EL (cell line): ENCODE measurements at regions not wholly inside any gene's neighbourhood (a gene's known extent, or its start where the extent isn't known, plus 50 kb on each side); places are given as distances from the start of the nearest gene placed in this dataset.

Experiments
- DNase-seq: peaks from one replicate; pipeline ENCODE4 v3.0.0-alpha.2; 2016

DNA sequence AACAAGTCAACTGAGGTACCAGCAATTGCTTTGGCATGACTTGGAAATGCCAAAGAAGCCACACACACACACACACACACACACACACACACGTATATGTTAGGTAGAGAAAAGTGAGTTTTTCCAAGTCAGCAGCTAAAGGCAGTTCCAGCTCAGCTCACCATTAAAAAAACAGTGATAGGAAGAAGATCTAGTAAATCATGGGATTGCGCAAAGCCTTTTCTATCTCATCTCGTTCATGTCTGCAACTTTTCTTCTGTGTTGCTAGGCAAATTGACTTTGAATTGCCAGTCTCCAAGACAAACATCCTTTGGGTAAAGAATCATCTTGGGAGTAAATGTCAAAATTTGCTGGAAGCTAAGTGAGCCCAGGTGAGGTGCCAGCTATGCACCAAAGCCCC is 500.1 kb downstream of the ENC1 start:
- peak; percentile 6 for DNase-seq

DNA sequence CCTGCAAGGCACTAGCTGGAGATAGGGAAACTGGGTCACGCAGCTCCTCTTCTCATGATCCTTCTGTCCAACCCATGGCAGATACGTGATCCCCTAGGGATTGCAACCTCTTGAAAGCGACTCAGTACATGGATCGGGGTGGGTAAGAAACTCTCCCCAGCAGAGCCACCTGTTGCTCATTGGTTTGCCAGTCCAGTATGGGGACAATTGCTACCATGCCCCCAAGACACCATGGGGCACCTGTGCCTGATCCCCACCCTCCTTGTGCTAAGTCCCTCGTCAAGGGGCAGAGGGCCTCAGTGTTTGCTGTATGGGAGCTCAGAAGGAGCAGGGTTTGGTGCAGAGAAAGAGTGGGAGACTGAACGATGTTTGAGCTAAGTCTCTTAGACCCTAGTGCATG is 500.9 kb downstream of the ENC1 start:
- DNase-seq: no peak

DNA sequence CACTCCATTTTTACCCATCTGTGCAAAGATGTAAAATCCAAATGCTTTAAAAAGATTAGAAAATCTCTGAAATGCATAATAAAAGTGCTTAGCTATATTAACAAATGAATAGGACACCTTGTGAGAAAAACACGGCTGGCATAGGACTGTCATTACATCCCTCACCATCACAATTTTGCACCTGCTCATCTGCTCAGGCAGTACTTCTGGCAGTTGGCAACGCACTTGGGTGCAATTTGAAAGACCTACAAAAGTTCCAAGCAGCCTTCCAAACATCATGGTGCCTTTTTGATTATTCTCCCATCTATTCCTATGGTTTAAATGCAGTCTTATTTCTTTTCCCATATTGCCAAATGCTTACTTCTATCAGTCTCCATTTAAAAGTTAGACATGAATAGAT is 501.8 kb downstream of the ENC1 start:
- DNase-seq: no peak

- DNase-seq: no peak
These were observed 504.2 kb downstream of the ENC1 start for GRCh38 chr5:74136276-74136825.

DNA sequence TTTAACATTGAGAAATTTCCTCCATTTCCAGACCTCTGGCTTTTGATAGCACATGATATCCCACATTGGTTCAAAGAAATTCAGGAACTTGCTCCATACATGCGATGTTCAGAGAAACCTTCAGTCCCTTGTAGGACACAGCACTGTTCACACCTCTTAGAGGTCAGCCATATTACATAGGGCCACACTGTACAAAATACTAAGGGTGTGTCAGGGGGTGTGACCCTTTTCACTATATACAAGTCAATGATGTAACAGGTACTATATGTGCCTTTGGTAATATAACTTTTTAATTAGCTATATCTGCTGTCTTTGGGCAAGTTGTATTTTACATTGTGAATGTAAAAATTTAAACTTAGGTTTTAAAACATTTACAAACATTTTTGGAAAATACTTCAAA is 505.5 kb downstream of the ENC1 start:
- DNase-seq: no peak

DNA sequence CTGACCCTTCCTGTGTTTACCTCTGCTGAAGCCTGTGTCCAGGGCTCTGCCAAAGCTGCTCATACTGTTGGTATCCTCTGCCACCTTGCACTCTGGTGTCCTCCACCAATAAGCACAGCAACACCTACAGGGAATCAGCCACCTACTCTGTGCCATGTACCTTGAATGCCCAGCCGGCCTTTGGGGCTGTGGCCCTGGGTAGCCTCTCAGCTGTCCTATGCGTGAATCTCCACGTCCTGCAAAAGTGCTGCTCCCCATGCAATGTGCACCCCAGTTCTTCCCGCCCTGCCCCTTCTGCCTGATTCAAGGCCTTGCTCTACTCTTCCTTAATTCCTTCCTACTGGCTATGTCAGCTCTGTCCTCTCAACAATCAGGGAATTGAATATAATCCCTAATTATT is 506.5 kb downstream of the ARHGEF28 start:
- no peak for DNase-seq

DNA sequence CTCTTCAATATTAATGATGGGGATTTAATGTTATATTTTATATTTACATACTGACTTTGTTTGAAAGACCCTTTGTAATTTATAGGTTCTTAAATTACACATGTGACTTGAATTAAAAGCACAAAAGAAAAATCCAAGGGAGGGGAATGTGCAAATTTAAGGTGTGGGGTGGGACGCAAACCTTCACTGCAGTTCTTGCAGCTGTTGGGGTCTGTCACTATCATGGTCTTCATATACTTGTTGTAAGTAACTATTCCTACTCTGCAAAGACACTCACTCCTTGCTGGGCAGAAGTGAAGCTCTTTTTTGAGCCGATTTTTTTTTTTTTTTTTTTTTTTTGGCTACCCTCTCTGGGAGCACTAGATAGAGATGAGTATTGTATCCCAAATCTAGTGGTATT is 505.3 kb downstream of the ARHGEF28 start:
- no peak for DNase-seq

DNA sequence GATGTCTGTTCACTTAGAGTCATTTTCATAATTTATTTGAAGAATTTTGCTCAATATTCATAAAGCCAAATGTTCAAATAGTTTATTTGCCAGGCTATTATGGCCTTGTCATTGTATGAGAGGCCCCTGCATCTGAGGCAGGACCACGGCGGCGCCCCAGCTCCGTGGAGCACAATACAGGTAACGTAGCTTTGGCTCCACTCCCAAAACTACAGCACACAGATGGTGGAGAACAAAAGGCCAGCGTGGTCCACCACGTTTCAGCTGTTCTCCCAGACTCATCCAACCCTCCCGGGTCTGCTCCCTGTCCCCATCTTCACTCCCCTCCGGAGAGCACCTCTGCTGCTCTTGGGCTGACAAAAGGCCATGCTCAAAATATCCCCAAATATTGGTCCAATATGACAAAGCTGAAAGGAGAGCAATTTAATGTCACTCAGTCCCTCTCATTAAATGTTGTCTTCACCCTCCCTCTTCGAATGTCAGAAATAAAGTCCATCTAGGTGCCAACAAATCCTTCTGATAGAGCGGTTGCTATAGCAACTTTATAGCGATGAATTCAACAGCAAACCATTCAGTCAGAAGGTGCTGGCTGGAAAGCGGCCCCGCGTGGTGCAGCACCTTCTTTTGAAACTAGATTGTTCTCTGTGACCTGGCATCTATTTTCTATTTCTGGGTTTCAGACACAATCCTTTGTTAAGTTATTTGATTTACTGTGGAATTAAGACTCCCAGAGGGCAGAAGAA is 504.3 kb downstream of the ARHGEF28 start:
- no peak for DNase-seq

- peak; percentile 27 for DNase-seq
These were observed 501.7 kb downstream of the ARHGEF28 start for GRCh38 chr5:74127381-74128320.

GRCh38 chr5:74126294-74126693 is 500.3 kb downstream of the ARHGEF28 start:
- DNase-seq: no peak

- DNase-seq: no peak
These were observed 498.8 kb downstream of the ARHGEF28 start for GRCh38 chr5:74124826-74125225.

- DNase-seq: no peak
These were observed 497.9 kb downstream of the ARHGEF28 start for GRCh38 chr5:74123929-74124328.

- no peak for DNase-seq
These were observed 497.1 kb downstream of the ARHGEF28 start for GRCh38 chr5:74122979-74123590.

- no peak for DNase-seq
These were observed 496.2 kb downstream of the ARHGEF28 start for GRCh38 chr5:74122175-74122574.

DNA sequence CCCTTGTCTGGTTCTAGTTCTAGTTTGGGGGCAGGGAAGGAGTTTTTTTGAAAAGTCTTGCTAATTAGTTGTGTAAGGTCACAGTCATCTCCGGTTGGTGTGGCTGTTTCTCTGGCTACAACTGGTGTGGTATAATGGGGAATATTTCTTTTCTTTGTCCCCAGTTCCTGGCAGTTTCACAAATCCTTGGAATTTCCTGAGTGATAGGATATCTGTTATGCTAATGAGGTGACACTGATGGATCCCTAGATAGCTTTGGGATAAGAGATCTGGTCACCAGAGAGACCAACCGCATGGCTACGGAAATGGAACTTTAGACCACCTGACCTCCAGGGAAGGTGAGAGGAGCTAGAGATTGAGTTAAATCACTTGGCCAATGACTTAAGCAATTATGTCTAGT is 494.6 kb downstream of the ARHGEF28 start:
- no peak for DNase-seq

- DNase-seq: no peak
These were observed 492.1 kb downstream of the ARHGEF28 start for GRCh38 chr5:74118071-74118470.

- DNase-seq: no peak
These were observed 491.0 kb downstream of the ARHGEF28 start for GRCh38 chr5:74116984-74117383.

- DNase-seq: no peak
These were observed 490.3 kb downstream of the ARHGEF28 start for GRCh38 chr5:74116266-74116665.

GRCh38 chr5:74113927-74114326 is 487.9 kb downstream of the ARHGEF28 start:
- DNase-seq: no peak

DNA sequence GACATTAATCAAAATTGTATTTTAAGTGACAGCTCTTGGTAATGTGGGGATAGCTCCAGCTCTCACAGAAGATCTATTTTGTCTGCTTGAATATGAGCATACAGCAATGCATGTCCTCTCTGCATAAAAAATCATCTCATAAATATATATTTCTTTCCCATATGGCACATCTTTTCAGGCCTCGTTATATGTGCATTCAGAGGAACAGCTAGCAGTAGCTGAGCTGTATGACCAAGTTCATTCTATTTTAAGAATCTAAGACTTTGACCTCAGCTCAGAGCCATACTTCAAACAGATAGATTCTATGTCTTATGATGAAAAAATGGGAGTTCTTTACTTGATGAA is 487.2 kb downstream of the ARHGEF28 start:
- DNase-seq: no peak

GRCh38 chr5:74112372-74113195 is 486.6 kb downstream of the ARHGEF28 start:
- DNase-seq: no peak

- DNase-seq: no peak
These were observed 485.8 kb downstream of the ARHGEF28 start for GRCh38 chr5:74111764-74112163.

DNA sequence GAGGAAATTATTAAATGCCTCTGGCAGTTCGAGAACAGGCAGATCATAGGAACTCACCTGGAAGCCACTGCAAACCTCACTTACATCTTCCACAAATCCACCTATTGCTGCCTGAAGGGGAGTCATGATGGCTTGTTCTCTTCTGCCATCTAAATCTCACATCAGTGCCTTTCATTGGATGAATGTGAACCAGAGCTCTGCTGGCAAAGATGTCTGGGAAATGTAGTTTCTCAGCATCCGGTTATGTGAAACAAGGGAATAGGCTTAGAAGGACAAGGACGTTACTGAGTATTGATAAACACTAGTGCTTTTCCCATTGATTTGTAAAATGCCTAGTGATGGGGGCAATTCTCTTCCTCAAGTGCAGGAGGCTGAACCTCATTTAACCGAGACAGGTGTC is 483.3 kb downstream of the ARHGEF28 start:
- DNase-seq: no peak
